ENCODE measurements at regions not wholly inside any gene's neighbourhood (a gene's known extent, or its start where the extent isn't known, plus 50 kb on each side); places are given as distances from the start of the nearest gene placed in this dataset.
"Not testable (repeated sequence)": the region's sequence is repeated elsewhere in the genome, so short reads cannot be mapped to it uniquely, and the experiment has no call there.

DNA sequence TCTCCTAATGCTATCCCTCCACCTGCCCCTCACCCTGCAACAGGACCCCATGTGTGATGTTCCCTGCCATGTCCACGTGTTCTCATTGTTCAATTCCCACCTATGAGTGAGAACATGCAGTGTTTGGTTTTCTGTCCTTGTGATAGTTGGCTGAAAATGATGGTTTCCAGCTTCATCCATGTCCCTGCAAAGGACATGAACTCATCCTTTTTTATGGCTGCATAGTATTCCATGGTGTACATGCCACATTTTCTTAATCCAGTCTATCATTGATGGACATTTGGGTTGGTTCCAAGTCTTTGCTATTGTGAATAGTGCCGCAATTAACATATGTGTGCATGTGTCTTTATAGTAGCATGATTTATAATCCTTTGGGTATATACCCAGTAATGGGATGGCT, 62.3 kb upstream of the EDEM3 start:
- no CpG with 5 or more reads among the region's 2 CpGs for WGBS, 2 donors (ENCODE audit: extremely low coverage in 2 of 2, insufficient read length in 2 of 2, insufficient replicate concordance in 1 of 2)
- H2AK5ac ChIP-seq (ENCODE audit: low read depth, low read length), result not testable (repeated sequence)

DNA sequence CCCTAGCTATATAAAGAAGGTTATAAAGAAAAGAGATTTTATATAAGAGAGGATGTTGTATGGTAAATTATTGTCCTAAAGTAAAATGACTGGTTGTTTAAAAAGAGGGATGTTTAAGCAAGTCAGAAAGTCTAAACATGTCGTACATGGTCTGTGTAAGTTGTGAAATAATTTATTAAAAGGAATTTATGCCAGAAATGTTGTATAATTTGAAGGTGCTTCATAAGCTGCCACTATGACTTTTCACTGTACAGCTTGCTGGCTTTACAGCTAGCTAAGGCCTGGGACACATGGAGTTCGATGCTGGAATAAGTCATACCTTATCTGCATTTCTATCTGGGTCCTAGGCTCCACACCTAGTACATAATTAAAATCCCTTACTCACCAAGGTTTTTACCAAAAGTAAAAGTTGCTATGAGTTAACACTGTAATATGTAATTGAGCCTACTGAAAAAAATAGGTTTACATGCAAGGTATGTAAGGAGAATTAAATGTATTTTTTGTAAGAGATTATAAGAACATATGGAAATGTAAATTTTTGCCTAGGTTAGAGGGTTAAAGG, 59.0 kb upstream of the EDEM3 start:
- Histone ChIP-seq H3K9ac (ENCODE audit: low read depth, low read length, poor library complexity) (no peak overlapping the region), H3K9me3 (replicated peaks in 1 of 2; ENCODE audit: control insufficient read depth in 2 of 2, insufficient read depth in 1 of 2, low read depth in 1 of 2, low read length in 2 of 2) (peaks cover 0 to 5% of the 10 kb centered on the region in 2 donors), H2BK15ac (ENCODE audit: low read length) (no peak overlapping the region), H3K27me3 (ENCODE audit: control insufficient read depth in 3 of 3, insufficient read depth in 3 of 3, low read depth in 1 of 3, low read length in 3 of 3) (no peaks in the 10 kb centered on the region), H2BK120ac (ENCODE audit: low read depth, low read length) (no peak overlapping the region), H3K14ac (ENCODE audit: low read length) (no peak overlapping the region), H3K36me3 (replicated peaks in 1 of 2; ENCODE audit: control insufficient read depth in 2 of 2, insufficient read depth in 2 of 2, low read length in 2 of 2) (no peaks in the 10 kb centered on the region), H3K23ac (ENCODE audit: low read depth, low read length, poor library complexity) (no peak overlapping the region), H2AFZ (ENCODE audit: low read length) (no peak overlapping the region), H2AK5ac (ENCODE audit: low read depth, low read length) (no peak overlapping the region), H2BK12ac (ENCODE audit: low read length) (no peak overlapping the region), H3K4me1 (ENCODE audit: control insufficient read depth in 2 of 2, insufficient read depth in 1 of 2, low read depth in 1 of 2, low read length in 2 of 2) (no peaks in the 10 kb centered on the region), H4K8ac (ENCODE audit: low read depth, low read length) (no peak overlapping the region), H4K91ac (ENCODE audit: low read depth, low read length, poor library complexity) (no peak overlapping the region), H3K27ac (replicated peaks; ENCODE audit: low read length) (no peak overlapping the region), H3K4me2 (ENCODE audit: insufficient read depth, low read length, poor library complexity, severe bottlenecking) (no peak overlapping the region), H3K79me1 (ENCODE audit: low read depth, low read length) (no peaks in the 10 kb centered on the region), H3K4me3 (ENCODE audit: low read length in 2 of 2) (no peak overlapping the region), H3K4ac (ENCODE audit: low read length) (no peak overlapping the region), H2BK5ac (ENCODE audit: low read length) (no peak overlapping the region), H3K18ac (ENCODE audit: low read length) (no peak overlapping the region)
- no CpG with 5 or more reads among the region's 2 CpGs for WGBS, 2 donors (ENCODE audit: extremely low coverage in 2 of 2, insufficient read length in 2 of 2, insufficient replicate concordance in 1 of 2)
- DNase-seq (ENCODE audit: low spot score), result no peak

More for the DNA sequence above, 62.3 kb upstream of the EDEM3 start:
- H3K27me3 ChIP-seq (ENCODE audit: control insufficient read depth in 3 of 3, insufficient read depth in 3 of 3, low read depth in 1 of 3, low read length in 3 of 3); H2BK5ac ChIP-seq (ENCODE audit: low read length); H4K91ac ChIP-seq (ENCODE audit: low read depth, low read length, poor library complexity); H2BK12ac ChIP-seq (ENCODE audit: low read length); H4K8ac ChIP-seq (ENCODE audit: low read depth, low read length); H3K36me3 ChIP-seq (replicated peaks in 1 of 2; ENCODE audit: control insufficient read depth in 2 of 2, insufficient read depth in 2 of 2, low read length in 2 of 2); H3K14ac ChIP-seq (ENCODE audit: low read length); H3K23ac ChIP-seq (ENCODE audit: low read depth, low read length, poor library complexity); H3K27ac ChIP-seq (replicated peaks; ENCODE audit: low read length); H2BK120ac ChIP-seq (ENCODE audit: low read depth, low read length); H3K4me1 ChIP-seq (ENCODE audit: control insufficient read depth in 2 of 2, insufficient read depth in 1 of 2, low read depth in 1 of 2, low read length in 2 of 2); H3K79me1 ChIP-seq (ENCODE audit: low read depth, low read length); H3K18ac ChIP-seq (ENCODE audit: low read length); DNase-seq (ENCODE audit: low spot score); H3K4ac ChIP-seq (ENCODE audit: low read length); H3K9ac ChIP-seq (ENCODE audit: low read depth, low read length, poor library complexity); H3K4me2 ChIP-seq (ENCODE audit: insufficient read depth, low read length, poor library complexity, severe bottlenecking); H2AFZ ChIP-seq (ENCODE audit: low read length); H2BK15ac ChIP-seq (ENCODE audit: low read length); H3K4me3 ChIP-seq (ENCODE audit: low read length in 2 of 2); H3K9me3 ChIP-seq (replicated peaks in 1 of 2; ENCODE audit: control insufficient read depth in 2 of 2, insufficient read depth in 1 of 2, low read depth in 1 of 2, low read length in 2 of 2): not testable (repeated sequence)

GRCh38 chr1:184811439-184812111, 56.9 kb upstream of the EDEM3 start:
- Histone ChIP-seq H3K4me2 (ENCODE audit: insufficient read depth, low read length, poor library complexity, severe bottlenecking) (no peak overlapping the region), H2BK5ac (ENCODE audit: low read length) (no peak overlapping the region), H3K4ac (ENCODE audit: low read length) (no peak overlapping the region), H3K4me1 (ENCODE audit: control insufficient read depth in 2 of 2, insufficient read depth in 1 of 2, low read depth in 1 of 2, low read length in 2 of 2) (no peaks in the 10 kb centered on the region), H3K23ac (ENCODE audit: low read depth, low read length, poor library complexity) (no peak overlapping the region), H3K36me3 (replicated peaks in 1 of 2; ENCODE audit: control insufficient read depth in 2 of 2, insufficient read depth in 2 of 2, low read length in 2 of 2) (no peaks in the 10 kb centered on the region), H2AK5ac (ENCODE audit: low read depth, low read length) (no peak overlapping the region), H3K79me1 (ENCODE audit: low read depth, low read length) (no peaks in the 10 kb centered on the region), H2AFZ (ENCODE audit: low read length) (no peak overlapping the region), H3K27me3 (ENCODE audit: control insufficient read depth in 3 of 3, insufficient read depth in 3 of 3, low read depth in 1 of 3, low read length in 3 of 3) (no peaks in the 10 kb centered on the region), H2BK12ac (ENCODE audit: low read length) (no peak overlapping the region), H4K8ac (ENCODE audit: low read depth, low read length) (no peak overlapping the region), H3K4me3 (ENCODE audit: low read length in 2 of 2) (no peak overlapping the region), H2BK120ac (ENCODE audit: low read depth, low read length) (no peak overlapping the region), H3K14ac (ENCODE audit: low read length) (no peak overlapping the region), H3K9ac (ENCODE audit: low read depth, low read length, poor library complexity) (no peak overlapping the region), H3K18ac (ENCODE audit: low read length) (no peak overlapping the region), H4K91ac (ENCODE audit: low read depth, low read length, poor library complexity) (no peak overlapping the region), H3K9me3 (replicated peaks in 1 of 2; ENCODE audit: control insufficient read depth in 2 of 2, insufficient read depth in 1 of 2, low read depth in 1 of 2, low read length in 2 of 2) (peaks cover 0 to 5% of the 10 kb centered on the region in 2 donors), H3K27ac (replicated peaks; ENCODE audit: low read length) (no peak overlapping the region), H2BK15ac (ENCODE audit: low read length) (no peak overlapping the region)
- no peak for DNase-seq (ENCODE audit: low spot score)
- no CpG with 5 or more reads among the region's 19 CpGs for WGBS, 2 donors (ENCODE audit: extremely low coverage in 2 of 2, insufficient read length in 2 of 2, insufficient replicate concordance in 1 of 2)

DNA sequence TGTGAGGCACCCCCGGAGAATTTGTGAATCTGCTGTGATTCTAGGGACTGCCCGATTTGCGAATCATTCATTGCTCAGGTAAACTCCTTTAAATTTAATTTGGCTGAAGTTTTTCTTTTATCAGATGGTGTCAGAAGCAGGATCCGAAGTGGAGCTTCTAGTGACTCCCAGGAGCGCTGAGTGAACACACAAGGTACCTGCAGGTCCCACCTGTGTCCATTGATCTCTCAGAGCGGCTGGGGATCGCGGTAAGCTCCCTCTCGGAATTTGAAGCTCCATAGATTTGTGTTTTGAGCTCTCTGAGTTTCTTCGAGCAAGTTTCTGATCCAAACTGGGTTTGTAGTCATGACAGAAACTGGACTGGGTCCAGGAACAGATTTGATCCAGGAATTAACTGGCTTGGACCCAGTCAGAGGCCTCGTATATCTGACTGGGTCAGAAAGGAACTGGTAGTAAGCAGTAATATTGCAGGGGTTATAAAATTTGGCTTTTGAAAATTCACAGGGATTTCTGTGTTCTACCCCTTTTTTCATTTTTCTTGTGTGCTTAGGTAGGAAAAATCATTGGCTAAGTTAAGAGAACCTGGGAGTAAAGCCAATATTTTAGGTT, 56.2 kb upstream of the EDEM3 start:
- Histone ChIP-seq H3K23ac (ENCODE audit: low read depth, low read length, poor library complexity) (no peak overlapping the region), H3K27me3 (ENCODE audit: control insufficient read depth in 3 of 3, insufficient read depth in 3 of 3, low read depth in 1 of 3, low read length in 3 of 3) (no peaks in the 10 kb centered on the region), H2BK5ac (ENCODE audit: low read length) (no peak overlapping the region), H3K4ac (ENCODE audit: low read length) (no peak overlapping the region), H2BK15ac (ENCODE audit: low read length) (no peak overlapping the region), H2AFZ (ENCODE audit: low read length) (no peak overlapping the region), H3K79me1 (ENCODE audit: low read depth, low read length) (no peaks in the 10 kb centered on the region), H3K14ac (ENCODE audit: low read length) (no peak overlapping the region), H3K9ac (ENCODE audit: low read depth, low read length, poor library complexity) (no peak overlapping the region), H3K18ac (ENCODE audit: low read length) (no peak overlapping the region), H3K9me3 (replicated peaks in 1 of 2; ENCODE audit: control insufficient read depth in 2 of 2, insufficient read depth in 1 of 2, low read depth in 1 of 2, low read length in 2 of 2) (peaks cover 0 to 5% of the 10 kb centered on the region in 2 donors), H2BK12ac (ENCODE audit: low read length) (no peak overlapping the region), H3K27ac (replicated peaks; ENCODE audit: low read length) (no peak overlapping the region), H2BK120ac (ENCODE audit: low read depth, low read length) (no peak overlapping the region), H3K4me2 (ENCODE audit: insufficient read depth, low read length, poor library complexity, severe bottlenecking) (no peak overlapping the region), H3K4me1 (ENCODE audit: control insufficient read depth in 2 of 2, insufficient read depth in 1 of 2, low read depth in 1 of 2, low read length in 2 of 2) (no peaks in the 10 kb centered on the region), H4K91ac (ENCODE audit: low read depth, low read length, poor library complexity) (no peak overlapping the region), H3K36me3 (replicated peaks in 1 of 2; ENCODE audit: control insufficient read depth in 2 of 2, insufficient read depth in 2 of 2, low read length in 2 of 2) (no peaks in the 10 kb centered on the region), H2AK5ac (ENCODE audit: low read depth, low read length) (no peak overlapping the region), H4K8ac (ENCODE audit: low read depth, low read length) (no peak overlapping the region), H3K4me3 (ENCODE audit: low read length in 2 of 2) (no peak overlapping the region)
- no peak for DNase-seq (ENCODE audit: low spot score)
- WGBS, 2 donors (ENCODE audit: extremely low coverage in 2 of 2, insufficient read length in 2 of 2, insufficient replicate concordance in 1 of 2), result no CpG with 5 or more reads among the region's 11 CpGs

All from neuronal stem cell (in vitro differentiated cells).